ENCODE measurements at regions not wholly inside any gene's neighbourhood (a gene's known extent, or its start where the extent isn't known, plus 50 kb on each side); places are given as distances from the start of the nearest gene placed in this dataset.

GRCh38 chr6:168890306-168890980 is 363.2 kb downstream of the THBS2 start:
- POLR2A ChIA-PET, result no interaction called here
- TF ChIP-seq FOXK2 (IDR thresholded peaks at IDR 0.05) (no peak), LEF1 (IDR thresholded peaks at IDR 0.05; ENCODE audit: borderline replicate concordance) (no peak), FOXM1 (IDR thresholded peaks at IDR 0.05; ENCODE audit: borderline replicate concordance) (no peak), L3MBTL2 (conservative IDR thresholded peaks at IDR 0.05) (no peak), SUZ12 (IDR thresholded peaks at IDR 0.05) (no peak), ELF4 (IDR thresholded peaks at IDR 0.05) (no peak), ZNF384 (IDR thresholded peaks at IDR 0.05) (no peak), HDGF (IDR thresholded peaks at IDR 0.05; ENCODE audit: borderline replicate concordance) (no peak), CTBP1 (IDR thresholded peaks at IDR 0.05; ENCODE audit: borderline replicate concordance) (no peak), ARNT (IDR thresholded peaks at IDR 0.05) (no peak), FOXA1 (IDR thresholded peaks at IDR 0.05) (no peak)
- DNase-seq (ENCODE audit: extremely low spot score), result no peak
- CTCF ChIA-PET, result no interaction called here

- ChIA-PET POLR2A (no interaction called here), CTCF (interaction anchor here (0.5 kb wide), 1 partner anchor 519 kb away, joined by 3 read pairs; no protein-coding TSS in a partner anchor)
- TF ChIP-seq ARNT (IDR thresholded peaks at IDR 0.05), result no peak
- no peak for TF ChIP-seq SP1 (IDR thresholded peaks at IDR 0.05)
- TF ChIP-seq FOXA1 (IDR thresholded peaks at IDR 0.05), result no peak
- TF ChIP-seq BHLHE40 (IDR thresholded peaks at IDR 0.05; ENCODE audit: borderline replicate concordance), result no peak
- TF ChIP-seq TARDBP (IDR thresholded peaks at IDR 0.05), result no peak
- no peak for TF ChIP-seq LEF1 (IDR thresholded peaks at IDR 0.05; ENCODE audit: borderline replicate concordance)
- no peak for TF ChIP-seq ELF4 (IDR thresholded peaks at IDR 0.05)
- TF ChIP-seq SUZ12 (IDR thresholded peaks at IDR 0.05), result no peak
- no peak for TF ChIP-seq HDGF (IDR thresholded peaks at IDR 0.05; ENCODE audit: borderline replicate concordance)
- no peak for TF ChIP-seq L3MBTL2 (conservative IDR thresholded peaks at IDR 0.05)
- TF ChIP-seq PKNOX1 (IDR thresholded peaks at IDR 0.05), result no peak
- TF ChIP-seq CTBP1 (IDR thresholded peaks at IDR 0.05; ENCODE audit: borderline replicate concordance), result no peak
- no peak for TF ChIP-seq FOXM1 (IDR thresholded peaks at IDR 0.05; ENCODE audit: borderline replicate concordance)
- TF ChIP-seq NFRKB (IDR thresholded peaks at IDR 0.05), result no peak
- TF ChIP-seq FOXK2 (IDR thresholded peaks at IDR 0.05), result no peak
- TF ChIP-seq ZNF384 (IDR thresholded peaks at IDR 0.05), result no peak
- DNase-seq (ENCODE audit: extremely low spot score), result no peak
These were observed 364.8 kb downstream of the THBS2 start for GRCh38 chr6:168888786-168889345.

GRCh38 chr6:168888102-168888501 is 365.5 kb downstream of the THBS2 start:
- no peak for DNase-seq (ENCODE audit: extremely low spot score)
- CTCF ChIA-PET, result no interaction called here
- no peak for TF ChIP-seq HDGF (IDR thresholded peaks at IDR 0.05; ENCODE audit: borderline replicate concordance)
- no peak for TF ChIP-seq PKNOX1 (IDR thresholded peaks at IDR 0.05)
- TF ChIP-seq FOXM1 (IDR thresholded peaks at IDR 0.05; ENCODE audit: borderline replicate concordance), result no peak
- TF ChIP-seq LEF1 (IDR thresholded peaks at IDR 0.05; ENCODE audit: borderline replicate concordance), result no peak
- TF ChIP-seq FOXA1 (IDR thresholded peaks at IDR 0.05), result no peak
- POLR2A ChIA-PET, result no interaction called here

DNA sequence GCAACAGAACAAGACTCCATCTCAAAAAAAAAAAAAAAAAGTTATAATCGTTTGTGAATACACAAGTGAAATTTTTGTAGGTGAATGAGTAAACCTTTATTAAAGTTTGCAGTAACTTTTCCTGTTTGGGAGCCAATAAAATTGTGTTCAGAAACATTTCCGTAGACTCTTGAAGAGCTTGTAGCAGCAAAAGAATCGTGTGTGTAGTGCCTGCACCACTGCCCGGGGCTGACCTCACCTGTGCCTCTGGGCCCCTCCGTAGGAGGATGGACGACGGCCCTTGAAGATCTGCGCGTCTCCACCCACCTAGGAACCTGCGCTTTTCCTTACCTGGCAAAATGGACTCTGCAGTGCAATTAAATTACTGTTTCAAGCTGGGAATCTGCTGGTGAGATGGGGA is 366.0 kb downstream of the THBS2 start:
- DNase-seq (ENCODE audit: extremely low spot score), result no peak
- no peak for TF ChIP-seq SUZ12 (IDR thresholded peaks at IDR 0.05)
- no peak for TF ChIP-seq PKNOX1 (IDR thresholded peaks at IDR 0.05)
- TF ChIP-seq L3MBTL2 (conservative IDR thresholded peaks at IDR 0.05), result no peak
- TF ChIP-seq BHLHE40 (IDR thresholded peaks at IDR 0.05; ENCODE audit: borderline replicate concordance), result no peak
- ChIA-PET POLR2A (no interaction called here), CTCF (no interaction called here)

GRCh38 chr6:168886964-168887363 is 366.7 kb downstream of the THBS2 start:
- DNase-seq (ENCODE audit: extremely low spot score), result no peak
- TF ChIP-seq LEF1 (IDR thresholded peaks at IDR 0.05; ENCODE audit: borderline replicate concordance), result no peak
- TF ChIP-seq CTBP1 (IDR thresholded peaks at IDR 0.05; ENCODE audit: borderline replicate concordance), result no peak
- TF ChIP-seq HDGF (IDR thresholded peaks at IDR 0.05; ENCODE audit: borderline replicate concordance), result no peak
- no peak for TF ChIP-seq FOXK2 (IDR thresholded peaks at IDR 0.05)
- TF ChIP-seq ELF4 (IDR thresholded peaks at IDR 0.05), result no peak
- TF ChIP-seq PKNOX1 (IDR thresholded peaks at IDR 0.05), result no peak
- no peak for TF ChIP-seq L3MBTL2 (conservative IDR thresholded peaks at IDR 0.05)
- no peak for TF ChIP-seq TARDBP (IDR thresholded peaks at IDR 0.05)
- TF ChIP-seq BHLHE40 (IDR thresholded peaks at IDR 0.05; ENCODE audit: borderline replicate concordance), result no peak
- TF ChIP-seq FOXM1 (IDR thresholded peaks at IDR 0.05; ENCODE audit: borderline replicate concordance), result no peak
- TF ChIP-seq SP1 (IDR thresholded peaks at IDR 0.05), result no peak
- no peak for TF ChIP-seq FOXA1 (IDR thresholded peaks at IDR 0.05)
- no peak for TF ChIP-seq NFRKB (IDR thresholded peaks at IDR 0.05)
- no peak for TF ChIP-seq ARNT (IDR thresholded peaks at IDR 0.05)
- TF ChIP-seq SUZ12 (IDR thresholded peaks at IDR 0.05), result no peak
- no peak for TF ChIP-seq ZNF384 (IDR thresholded peaks at IDR 0.05)
- ChIA-PET CTCF (no interaction called here), POLR2A (no interaction called here)
